HG03025 (cell line): ENCODE measurements at regions not wholly inside any gene's neighbourhood (a gene's known extent, or its start where the extent isn't known, plus 50 kb on each side); places are given as distances from the start of the nearest gene placed in this dataset.

Experiments used
- ATAC-seq: cut with Tn5 transposase; IDR thresholded peaks from one replicate; pipeline ENCODE4 v1.9.1; 2021; ENCODE audit warnings: mild to moderate bottlenecking, moderate library complexity; ENCODE audit not compliant: unreplicated experiment, low FRiP score

GRCh38 chr2:6730649-6731532 is 134.8 kb downstream of the CMPK2 start:
- ATAC-seq, result no peak

- ATAC-seq, result no peak
These were observed 126.2 kb downstream of the CMPK2 start for GRCh38 chr2:6739547-6739946.

GRCh38 chr2:6741229-6741628 is 124.5 kb downstream of the CMPK2 start:
- ATAC-seq, result no peak

- ATAC-seq, result no peak
These were observed 121.7 kb downstream of the CMPK2 start for GRCh38 chr2:6744038-6744437.

GRCh38 chr2:6747433-6747832 is 118.3 kb downstream of the CMPK2 start:
- ATAC-seq, result no peak

- ATAC-seq, result no peak
These were observed 117.2 kb downstream of the CMPK2 start for GRCh38 chr2:6748406-6749067.

GRCh38 chr2:6749962-6750361 is 115.7 kb downstream of the CMPK2 start:
- ATAC-seq, result no peak

- no peak for ATAC-seq
These were observed 115.1 kb downstream of the CMPK2 start for GRCh38 chr2:6750411-6751158.

GRCh38 chr2:6754419-6754818 is 111.3 kb downstream of the CMPK2 start:
- no peak for ATAC-seq

- ATAC-seq, result no peak
These were observed 110.3 kb downstream of the CMPK2 start for GRCh38 chr2:6755456-6755855.

- no peak for ATAC-seq
These were observed 108.5 kb downstream of the CMPK2 start for GRCh38 chr2:6757215-6757614.

- no peak for ATAC-seq
These were observed 106.0 kb downstream of the CMPK2 start for GRCh38 chr2:6759689-6760088.

GRCh38 chr2:6760132-6760531 is 105.6 kb downstream of the CMPK2 start:
- no peak for ATAC-seq

GRCh38 chr2:6764968-6765723 is 100.6 kb downstream of the CMPK2 start:
- no peak for ATAC-seq

- no peak for ATAC-seq
These were observed 96.4 kb downstream of the CMPK2 start for GRCh38 chr2:6769346-6769745.

GRCh38 chr2:6770006-6770405 is 95.7 kb downstream of the CMPK2 start:
- no peak for ATAC-seq

- ATAC-seq, result no peak
These were observed 93.8 kb downstream of the CMPK2 start for GRCh38 chr2:6771634-6772611.

- ATAC-seq, result peak; percentile 79
These were observed 92.6 kb downstream of the CMPK2 start for GRCh38 chr2:6773007-6773693.

GRCh38 chr2:6773694-6774044 is 92.0 kb downstream of the CMPK2 start:
- no peak for ATAC-seq
